ENCODE measurements at regions not wholly inside any gene's neighbourhood (a gene's known extent, or its start where the extent isn't known, plus 50 kb on each side); places are given as distances from the start of the nearest gene placed in this dataset.
"Not testable (repeated sequence)": the region's sequence is repeated elsewhere in the genome, so short reads cannot be mapped to it uniquely, and the experiment has no call there.

- Histone ChIP-seq H3K4me1 (ENCODE audit: control insufficient read depth, insufficient read depth, low read length) (no peaks in the 10 kb centered on the region), H3K9ac (ENCODE audit: low read depth, low read length) (no peak overlapping the region), H3K9me3 (ENCODE audit: control insufficient read depth, insufficient read depth, low read length) (no peaks in the 10 kb centered on the region), H3K36me3 (ENCODE audit: control insufficient read depth, insufficient read depth, low read length) (no peaks in the 10 kb centered on the region), H3K27me3 (ENCODE audit: control insufficient read depth, insufficient read depth, low read length) (no peaks in the 10 kb centered on the region), H3K4me3 (ENCODE audit: low read depth, low read length) (no peak overlapping the region)
Observed at GRCh38 chr4:77453911-77454310, 151.7 kb upstream of the CXCL13 start.

- no peak overlapping the region for H3K4me3 ChIP-seq (ENCODE audit: low read depth, low read length)
- H3K36me3 ChIP-seq (ENCODE audit: control insufficient read depth, insufficient read depth, low read length), result no peaks in the 10 kb centered on the region
- no peaks in the 10 kb centered on the region for H3K9me3 ChIP-seq (ENCODE audit: control insufficient read depth, insufficient read depth, low read length)
- H3K9ac ChIP-seq (ENCODE audit: low read depth, low read length), result no peak overlapping the region
- no peaks in the 10 kb centered on the region for H3K4me1 ChIP-seq (ENCODE audit: control insufficient read depth, insufficient read depth, low read length)
- H3K27me3 ChIP-seq (ENCODE audit: control insufficient read depth, insufficient read depth, low read length), result no peaks in the 10 kb centered on the region
Observed at GRCh38 chr4:77454858-77455257, 150.8 kb upstream of the CXCL13 start.

DNA sequence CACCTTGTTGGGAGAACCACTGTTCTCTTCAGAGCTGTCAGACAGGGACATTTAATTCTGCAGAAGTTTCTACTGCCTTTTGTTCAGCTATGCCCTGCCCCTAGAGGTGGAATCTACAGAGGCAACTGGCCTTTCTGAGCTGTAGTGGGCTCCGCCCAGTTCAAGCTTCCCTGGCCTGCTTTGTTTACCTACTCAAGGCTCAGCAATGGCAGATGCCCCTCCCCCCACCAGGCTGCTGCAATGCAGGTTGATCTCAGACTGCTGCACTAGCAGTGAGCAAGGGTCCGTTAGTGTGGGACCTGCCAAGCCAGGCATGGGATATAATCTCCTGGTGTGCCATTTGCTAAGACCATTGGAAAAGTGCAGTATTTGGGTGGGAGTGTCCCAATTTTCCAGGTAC, 141.5 kb upstream of the CXCL13 start:
- not testable (repeated sequence) for H3K4me1 ChIP-seq (ENCODE audit: control insufficient read depth, insufficient read depth, low read length); H3K4me3 ChIP-seq (ENCODE audit: low read depth, low read length); H3K36me3 ChIP-seq (ENCODE audit: control insufficient read depth, insufficient read depth, low read length); H3K9me3 ChIP-seq (ENCODE audit: control insufficient read depth, insufficient read depth, low read length); H3K27me3 ChIP-seq (ENCODE audit: control insufficient read depth, insufficient read depth, low read length); H3K9ac ChIP-seq (ENCODE audit: low read depth, low read length)

DNA sequence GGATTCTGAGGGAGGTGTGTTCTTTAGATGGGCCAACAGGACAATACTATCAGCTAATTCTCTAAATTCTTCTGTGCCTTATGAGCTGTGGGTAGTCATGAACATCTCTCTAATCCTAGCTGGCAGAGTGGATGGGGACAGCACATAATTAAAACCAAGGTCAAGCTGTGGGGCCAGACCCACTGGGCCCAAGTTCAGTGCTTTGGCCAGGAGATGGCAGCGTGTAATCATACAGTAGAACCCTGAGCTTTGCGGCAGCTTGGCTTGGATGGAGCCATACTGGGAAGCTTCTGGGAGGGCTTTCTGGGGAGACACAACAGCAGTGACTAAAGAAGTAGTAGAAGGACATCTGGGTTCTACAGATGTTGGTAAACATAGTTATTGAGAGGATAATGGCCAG, 140.3 kb upstream of the CXCL13 start:
- Histone ChIP-seq H3K36me3 (ENCODE audit: control insufficient read depth, insufficient read depth, low read length) (no peaks in the 10 kb centered on the region), H3K4me1 (ENCODE audit: control insufficient read depth, insufficient read depth, low read length) (no peaks in the 10 kb centered on the region)

GRCh38 chr4:77466430-77466829, 139.2 kb upstream of the CXCL13 start:
- no peaks in the 10 kb centered on the region for H3K4me1 ChIP-seq (ENCODE audit: control insufficient read depth, insufficient read depth, low read length)
- no peak overlapping the region for H3K9ac ChIP-seq (ENCODE audit: low read depth, low read length)
- no peaks in the 10 kb centered on the region for H3K27me3 ChIP-seq (ENCODE audit: control insufficient read depth, insufficient read depth, low read length)
- peaks cover 3% of the 10 kb centered on the region for H3K9me3 ChIP-seq (ENCODE audit: control insufficient read depth, insufficient read depth, low read length)
- no peaks in the 10 kb centered on the region for H3K36me3 ChIP-seq (ENCODE audit: control insufficient read depth, insufficient read depth, low read length)
- H3K4me3 ChIP-seq (ENCODE audit: low read depth, low read length), result no peak overlapping the region

More for the DNA sequence above, 140.3 kb upstream of the CXCL13 start:
- peaks cover 3% of the 10 kb centered on the region for H3K9me3 ChIP-seq (ENCODE audit: control insufficient read depth, insufficient read depth, low read length)
- H3K9ac ChIP-seq (ENCODE audit: low read depth, low read length), result no peak overlapping the region
- no peak overlapping the region for H3K4me3 ChIP-seq (ENCODE audit: low read depth, low read length)
- no peaks in the 10 kb centered on the region for H3K27me3 ChIP-seq (ENCODE audit: control insufficient read depth, insufficient read depth, low read length)

DNA sequence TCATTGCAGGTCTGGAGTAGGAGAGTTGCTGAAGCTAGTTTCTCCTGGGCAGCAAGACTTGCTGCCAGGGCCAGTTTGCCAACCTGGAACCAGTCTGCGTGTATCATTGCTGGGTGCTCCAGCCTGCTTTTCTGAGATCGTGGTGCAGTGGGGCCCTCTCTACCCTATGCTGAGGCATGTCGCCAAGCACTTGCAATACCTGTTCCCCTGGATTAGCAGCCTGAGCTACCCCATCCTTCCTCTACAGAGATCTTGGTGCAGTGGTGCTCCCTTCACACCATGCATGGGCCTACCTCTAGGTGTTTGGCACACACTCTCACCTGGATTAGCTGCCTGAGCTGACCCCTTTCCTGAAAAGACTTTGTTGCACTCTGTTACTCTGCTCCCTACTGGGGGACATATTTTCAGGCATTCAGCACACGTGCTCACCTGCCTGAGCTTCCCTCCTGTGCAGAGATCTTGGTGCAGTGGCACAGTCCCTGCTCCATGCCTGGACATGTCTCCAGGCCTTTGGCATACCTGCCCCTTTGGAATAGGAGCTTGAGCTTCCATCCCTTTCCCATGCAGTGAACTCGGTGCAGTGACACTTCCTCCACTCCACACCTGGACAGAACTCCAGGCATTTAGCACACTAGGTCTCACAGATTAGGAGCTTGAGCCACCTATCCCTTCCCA, 133.7 kb upstream of the CXCL13 start:
- Histone ChIP-seq H3K4me1 (ENCODE audit: control insufficient read depth, insufficient read depth, low read length) (no peaks in the 10 kb centered on the region), H3K36me3 (ENCODE audit: control insufficient read depth, insufficient read depth, low read length) (no peaks in the 10 kb centered on the region), H3K27me3 (ENCODE audit: control insufficient read depth, insufficient read depth, low read length) (no peaks in the 10 kb centered on the region), H3K4me3 (ENCODE audit: low read depth, low read length) (no peak overlapping the region), H3K9ac (ENCODE audit: low read depth, low read length) (no peak overlapping the region), H3K9me3 (ENCODE audit: control insufficient read depth, insufficient read depth, low read length) (no peaks in the 10 kb centered on the region)

GRCh38 chr4:77473509-77473908, 132.1 kb upstream of the CXCL13 start:
- Histone ChIP-seq H3K9me3 (ENCODE audit: control insufficient read depth, insufficient read depth, low read length) (no peaks in the 10 kb centered on the region), H3K27me3 (ENCODE audit: control insufficient read depth, insufficient read depth, low read length) (no peaks in the 10 kb centered on the region), H3K4me1 (ENCODE audit: control insufficient read depth, insufficient read depth, low read length) (no peaks in the 10 kb centered on the region), H3K36me3 (ENCODE audit: control insufficient read depth, insufficient read depth, low read length) (no peaks in the 10 kb centered on the region), H3K9ac (ENCODE audit: low read depth, low read length) (no peak overlapping the region), H3K4me3 (ENCODE audit: low read depth, low read length) (no peak overlapping the region)

- H3K9ac ChIP-seq (ENCODE audit: low read depth, low read length), result no peak overlapping the region
- H3K36me3 ChIP-seq (ENCODE audit: control insufficient read depth, insufficient read depth, low read length), result no peaks in the 10 kb centered on the region
- H3K4me1 ChIP-seq (ENCODE audit: control insufficient read depth, insufficient read depth, low read length), result no peaks in the 10 kb centered on the region
- H3K4me3 ChIP-seq (ENCODE audit: low read depth, low read length), result no peak overlapping the region
- no peaks in the 10 kb centered on the region for H3K9me3 ChIP-seq (ENCODE audit: control insufficient read depth, insufficient read depth, low read length)
- no peaks in the 10 kb centered on the region for H3K27me3 ChIP-seq (ENCODE audit: control insufficient read depth, insufficient read depth, low read length)
Observed at GRCh38 chr4:77481856-77482255, 123.8 kb upstream of the CXCL13 start.

DNA sequence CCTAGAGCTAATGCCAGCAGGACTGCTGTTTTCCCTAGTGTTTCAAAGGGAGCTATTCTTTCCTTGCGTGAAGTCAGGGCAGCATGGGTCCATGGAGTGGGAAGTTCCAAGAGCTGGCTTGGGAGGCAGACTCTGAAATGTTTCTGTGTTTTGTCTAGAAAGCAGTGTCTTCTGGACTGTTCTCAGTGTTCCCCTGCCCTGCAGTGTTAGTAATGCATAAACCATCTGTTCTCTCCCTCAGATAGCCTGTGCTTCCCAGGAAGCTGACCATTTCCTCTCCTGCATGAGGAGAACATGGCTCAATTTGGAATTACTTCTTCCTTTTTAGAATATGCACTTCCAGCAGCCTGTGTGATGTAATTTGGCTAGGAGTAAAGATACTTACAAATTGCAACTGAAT, 116.7 kb upstream of the CXCL13 start:
- Histone ChIP-seq H3K4me1 (ENCODE audit: control insufficient read depth, insufficient read depth, low read length) (no peaks in the 10 kb centered on the region), H3K27me3 (ENCODE audit: control insufficient read depth, insufficient read depth, low read length) (no peaks in the 10 kb centered on the region), H3K9ac (ENCODE audit: low read depth, low read length) (no peak overlapping the region), H3K4me3 (ENCODE audit: low read depth, low read length) (no peak overlapping the region), H3K9me3 (ENCODE audit: control insufficient read depth, insufficient read depth, low read length) (no peaks in the 10 kb centered on the region), H3K36me3 (ENCODE audit: control insufficient read depth, insufficient read depth, low read length) (no peaks in the 10 kb centered on the region)

- Histone ChIP-seq H3K4me1 (ENCODE audit: control insufficient read depth, insufficient read depth, low read length) (no peaks in the 10 kb centered on the region), H3K9ac (ENCODE audit: low read depth, low read length) (no peak overlapping the region), H3K9me3 (ENCODE audit: control insufficient read depth, insufficient read depth, low read length) (no peaks in the 10 kb centered on the region), H3K4me3 (ENCODE audit: low read depth, low read length) (no peak overlapping the region), H3K27me3 (ENCODE audit: control insufficient read depth, insufficient read depth, low read length) (no peaks in the 10 kb centered on the region), H3K36me3 (ENCODE audit: control insufficient read depth, insufficient read depth, low read length) (no peaks in the 10 kb centered on the region)
Observed at GRCh38 chr4:77493120-77493752, 112.4 kb upstream of the CXCL13 start.

DNA sequence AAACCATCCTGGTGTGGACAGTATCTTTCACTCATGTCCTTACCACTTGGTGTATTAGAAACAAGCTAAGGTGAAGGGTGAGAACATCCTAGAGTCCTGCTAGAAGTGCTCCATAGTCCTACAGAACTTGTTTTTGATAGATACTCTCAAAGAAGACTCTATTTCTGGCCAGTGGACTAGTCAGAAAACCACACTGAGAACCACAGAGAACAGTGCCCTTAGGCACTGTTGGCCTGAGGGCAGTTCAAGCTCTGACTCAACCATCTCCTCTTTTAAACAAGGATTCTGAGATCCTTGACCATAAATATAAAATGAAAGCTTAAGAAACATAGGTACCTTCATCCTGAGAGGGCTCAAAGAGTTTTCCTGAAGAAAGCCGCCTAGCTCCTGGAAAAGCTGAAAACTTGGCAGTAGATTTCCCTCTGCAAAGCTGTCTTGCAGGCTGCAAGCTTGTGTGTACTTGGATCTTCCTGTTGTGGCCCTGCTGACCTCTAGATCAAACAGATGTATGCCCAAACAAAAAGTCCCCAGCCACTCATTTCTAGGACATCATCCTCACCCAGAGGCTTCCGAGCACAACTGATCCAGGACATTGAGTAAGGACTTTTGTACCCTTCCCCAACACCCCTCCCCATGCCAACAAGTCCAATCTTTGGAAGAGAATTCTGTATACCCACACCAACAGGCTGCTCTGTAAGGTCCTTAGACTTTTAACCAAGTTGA, 111.6 kb upstream of the CXCL13 start:
- H3K27me3 ChIP-seq (ENCODE audit: control insufficient read depth, insufficient read depth, low read length), result no peaks in the 10 kb centered on the region
- H3K9ac ChIP-seq (ENCODE audit: low read depth, low read length), result no peak overlapping the region

GRCh38 chr4:77496457-77496856, 109.2 kb upstream of the CXCL13 start:
- no peaks in the 10 kb centered on the region for H3K27me3 ChIP-seq (ENCODE audit: control insufficient read depth, insufficient read depth, low read length)

More for the DNA sequence above, 111.6 kb upstream of the CXCL13 start:
- no peaks in the 10 kb centered on the region for H3K4me1 ChIP-seq (ENCODE audit: control insufficient read depth, insufficient read depth, low read length)
- H3K4me3 ChIP-seq (ENCODE audit: low read depth, low read length), result no peak overlapping the region
- H3K9me3 ChIP-seq (ENCODE audit: control insufficient read depth, insufficient read depth, low read length), result no peaks in the 10 kb centered on the region
- no peaks in the 10 kb centered on the region for H3K36me3 ChIP-seq (ENCODE audit: control insufficient read depth, insufficient read depth, low read length)

More at GRCh38 chr4:77496457-77496856, 109.2 kb upstream of the CXCL13 start:
- H3K9ac ChIP-seq (ENCODE audit: low read depth, low read length), result no peak overlapping the region
- H3K9me3 ChIP-seq (ENCODE audit: control insufficient read depth, insufficient read depth, low read length), result no peaks in the 10 kb centered on the region
- H3K4me3 ChIP-seq (ENCODE audit: low read depth, low read length), result no peak overlapping the region
- no peaks in the 10 kb centered on the region for H3K4me1 ChIP-seq (ENCODE audit: control insufficient read depth, insufficient read depth, low read length)
- no peaks in the 10 kb centered on the region for H3K36me3 ChIP-seq (ENCODE audit: control insufficient read depth, insufficient read depth, low read length)

All from iPS-15b (cell line).